ENCODE measurements at regions not wholly inside any gene's neighbourhood (a gene's known extent, or its start where the extent isn't known, plus 50 kb on each side); places are given as distances from the start of the nearest gene placed in this dataset.

GRCh38 chrX:122092978-122093377, 1045.6 kb downstream of the GLUD2 start:
- Histone ChIP-seq H3K36me3 (no peaks in the 10 kb centered on the region), H3K27me3 (replicated peaks; ENCODE audit: insufficient read depth) (no peaks in the 10 kb centered on the region), H3K4me3 (no peak overlapping the region), H3K27ac (no peak overlapping the region), H3K4me1 (ENCODE audit: control insufficient read depth in 1 of 2, low read depth in 2 of 2) (peaks cover 0 to 3% of the 10 kb centered on the region in 2 donors), H3K9me3 (no peaks in the 10 kb centered on the region)
- no peak for DNase-seq (ENCODE audit: low spot score)
- no peak for TF ChIP-seq CTCF (IDR thresholded peaks at IDR 0.05)
- ATAC-seq (ENCODE audit: insufficient number of reproducible peaks, low FRiP score, low read depth): no peak

- H3K9me3 ChIP-seq: no peaks in the 10 kb centered on the region
- no peak overlapping the region for H3K4me3 ChIP-seq
- DNase-seq (ENCODE audit: low spot score): no peak
- H3K36me3 ChIP-seq: no peaks in the 10 kb centered on the region
- no peaks in the 10 kb centered on the region for H3K27me3 ChIP-seq (replicated peaks; ENCODE audit: insufficient read depth)
- ATAC-seq (ENCODE audit: insufficient number of reproducible peaks, low FRiP score, low read depth): no peak
- no peak for TF ChIP-seq CTCF (IDR thresholded peaks at IDR 0.05)
- H3K27ac ChIP-seq: no peak overlapping the region
- no peaks in the 10 kb centered on the region for H3K4me1 ChIP-seq (ENCODE audit: control insufficient read depth in 1 of 2, low read depth in 2 of 2)
Observed at GRCh38 chrX:122094611-122095010, 1047.2 kb downstream of the GLUD2 start.

GRCh38 chrX:122113376-122113775, 1066.0 kb downstream of the GLUD2 start:
- no peak overlapping the region for H3K27ac ChIP-seq

DNA sequence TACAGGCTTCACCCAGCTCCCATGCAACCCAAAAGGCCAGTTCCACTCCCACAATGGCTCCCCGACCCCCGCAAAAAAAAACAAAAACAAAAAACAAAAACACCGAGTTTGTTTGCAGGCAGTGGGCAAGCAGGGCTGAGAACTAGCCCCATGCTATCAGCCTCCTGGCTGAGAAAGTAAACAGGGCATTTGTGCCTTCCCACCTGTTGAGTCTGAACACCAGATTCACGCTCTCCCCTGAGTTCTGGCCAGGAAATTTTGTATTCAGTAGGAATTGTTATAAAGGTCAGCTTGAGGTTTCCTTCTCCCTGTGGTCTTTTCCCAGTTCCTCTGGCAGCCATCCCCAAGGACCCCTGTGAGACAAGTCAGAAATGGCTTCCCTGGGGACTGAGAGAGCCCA, 1066.5 kb downstream of the GLUD2 start:
- DNase-seq (ENCODE audit: low spot score) (no peak), ATAC-seq (ENCODE audit: insufficient number of reproducible peaks, low FRiP score, low read depth) (no peak)
- TF ChIP-seq CTCF (IDR thresholded peaks at IDR 0.05): no peak
- no peaks in the 10 kb centered on the region for H3K9me3 ChIP-seq
- H3K36me3 ChIP-seq: no peaks in the 10 kb centered on the region
- no peaks in the 10 kb centered on the region for H3K4me1 ChIP-seq (ENCODE audit: control insufficient read depth in 1 of 2, low read depth in 2 of 2)
- H3K27me3 ChIP-seq (replicated peaks; ENCODE audit: insufficient read depth): no peaks in the 10 kb centered on the region
- no peak overlapping the region for H3K4me3 ChIP-seq
- no peak overlapping the region for H3K27ac ChIP-seq

More at GRCh38 chrX:122113376-122113775, 1066.0 kb downstream of the GLUD2 start:
- H3K4me1 ChIP-seq (ENCODE audit: control insufficient read depth in 1 of 2, low read depth in 2 of 2): no peaks in the 10 kb centered on the region
- no peaks in the 10 kb centered on the region for H3K27me3 ChIP-seq (replicated peaks; ENCODE audit: insufficient read depth)
- no peak overlapping the region for H3K4me3 ChIP-seq
- ATAC-seq (ENCODE audit: insufficient number of reproducible peaks, low FRiP score, low read depth) (no peak), DNase-seq (ENCODE audit: low spot score) (no peak)
- TF ChIP-seq CTCF (IDR thresholded peaks at IDR 0.05): no peak
- H3K36me3 ChIP-seq: no peaks in the 10 kb centered on the region
- H3K9me3 ChIP-seq: no peaks in the 10 kb centered on the region

DNA sequence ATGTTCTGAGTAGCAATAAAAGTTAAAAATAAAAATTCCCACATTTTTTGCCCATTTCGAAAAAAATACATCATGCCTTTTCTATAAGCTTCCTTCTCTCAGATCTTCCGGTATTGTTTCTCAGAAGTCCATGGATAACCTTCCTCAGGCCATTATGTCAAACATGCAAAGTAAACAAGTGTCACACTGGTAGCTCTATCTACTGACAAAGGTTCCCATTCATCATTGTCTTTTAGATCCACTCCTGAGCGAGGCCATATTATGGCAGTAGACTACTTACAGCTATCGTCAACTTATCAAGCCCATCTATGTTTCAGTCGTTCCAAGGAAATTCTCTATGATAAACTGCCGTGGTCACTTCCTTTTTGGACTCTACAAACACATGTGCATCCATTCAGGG, 1068.2 kb downstream of the GLUD2 start:
- no peak for TF ChIP-seq CTCF (IDR thresholded peaks at IDR 0.05)
- DNase-seq (ENCODE audit: low spot score) (no peak), ATAC-seq (ENCODE audit: insufficient number of reproducible peaks, low FRiP score, low read depth) (no peak)
- H3K36me3 ChIP-seq: no peaks in the 10 kb centered on the region
- no peaks in the 10 kb centered on the region for H3K27me3 ChIP-seq (replicated peaks; ENCODE audit: insufficient read depth)
- H3K4me1 ChIP-seq (ENCODE audit: control insufficient read depth in 1 of 2, low read depth in 2 of 2): no peaks in the 10 kb centered on the region
- H3K4me3 ChIP-seq: no peak overlapping the region
- H3K9me3 ChIP-seq: no peaks in the 10 kb centered on the region
- H3K27ac ChIP-seq: no peak overlapping the region
